Coronary artery (tissue), 2 donors: ENCODE measurements at regions not wholly inside any gene's neighbourhood (a gene's known extent, or its start where the extent isn't known, plus 50 kb on each side); places are given as distances from the start of the nearest gene placed in this dataset.

Source experiments
- DNase-seq: peaks from one replicate; pipeline ENCODE4 v3.0.0-alpha.2; 2017; ENCODE audit warnings: low spot score
- H3K27ac ChIP-seq, 2 donors: fragments of 200-600 bp; sonication (generic); one replicate each; pipeline ENCODE4 v1.5.1; 2016 to 2019
- H3K4me3 ChIP-seq: fragments of 200-600 bp; sonication (generic); 2 replicates; pipeline ENCODE4 v1.5.1; 2016; ENCODE audit warnings: mild to moderate bottlenecking, moderate library complexity
- TF ChIP-seq, protein P1 (sequence below): fragments of 200-600 bp; sonication (generic); IDR thresholded peaks from one replicate; pipeline ENCODE4 v1.5.1; 2019; ENCODE audit warnings: antibody characterized with exemption

DNA sequence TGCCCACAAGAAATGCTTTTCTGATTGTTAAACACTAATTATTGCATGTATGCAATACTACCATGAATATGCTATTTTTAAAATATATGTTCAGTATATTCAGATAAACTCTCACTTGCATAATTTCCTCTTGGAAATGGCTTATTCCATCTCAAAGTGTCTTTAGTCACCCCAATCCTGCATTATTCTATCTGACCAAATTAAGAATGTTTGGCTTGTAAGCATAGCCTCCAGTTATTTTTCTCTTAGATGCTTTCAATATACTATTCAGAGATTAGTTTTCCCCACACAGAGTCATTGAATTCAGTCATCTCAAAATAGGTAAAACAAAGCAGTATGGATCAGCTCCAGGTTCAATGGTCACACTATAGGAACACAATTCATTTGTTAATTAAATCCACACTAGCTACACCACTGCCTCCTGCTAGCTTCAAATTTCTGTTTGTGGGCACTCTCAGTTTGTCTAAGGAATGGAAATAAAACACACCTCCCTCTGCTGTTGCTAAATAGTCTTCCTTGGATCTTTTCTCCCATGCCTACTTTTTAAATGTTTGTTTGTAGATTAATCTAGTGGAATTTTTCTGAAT lies 134.6 kb upstream of the TBCA start:
- TF ChIP-seq, protein P1, sequence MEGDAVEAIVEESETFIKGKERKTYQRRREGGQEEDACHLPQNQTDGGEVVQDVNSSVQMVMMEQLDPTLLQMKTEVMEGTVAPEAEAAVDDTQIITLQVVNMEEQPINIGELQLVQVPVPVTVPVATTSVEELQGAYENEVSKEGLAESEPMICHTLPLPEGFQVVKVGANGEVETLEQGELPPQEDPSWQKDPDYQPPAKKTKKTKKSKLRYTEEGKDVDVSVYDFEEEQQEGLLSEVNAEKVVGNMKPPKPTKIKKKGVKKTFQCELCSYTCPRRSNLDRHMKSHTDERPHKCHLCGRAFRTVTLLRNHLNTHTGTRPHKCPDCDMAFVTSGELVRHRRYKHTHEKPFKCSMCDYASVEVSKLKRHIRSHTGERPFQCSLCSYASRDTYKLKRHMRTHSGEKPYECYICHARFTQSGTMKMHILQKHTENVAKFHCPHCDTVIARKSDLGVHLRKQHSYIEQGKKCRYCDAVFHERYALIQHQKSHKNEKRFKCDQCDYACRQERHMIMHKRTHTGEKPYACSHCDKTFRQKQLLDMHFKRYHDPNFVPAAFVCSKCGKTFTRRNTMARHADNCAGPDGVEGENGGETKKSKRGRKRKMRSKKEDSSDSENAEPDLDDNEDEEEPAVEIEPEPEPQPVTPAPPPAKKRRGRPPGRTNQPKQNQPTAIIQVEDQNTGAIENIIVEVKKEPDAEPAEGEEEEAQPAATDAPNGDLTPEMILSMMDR = no peak
- no peak overlapping the region for H3K27ac ChIP-seq
- DNase-seq = no peak
- no peak overlapping the region for H3K4me3 ChIP-seq

DNA sequence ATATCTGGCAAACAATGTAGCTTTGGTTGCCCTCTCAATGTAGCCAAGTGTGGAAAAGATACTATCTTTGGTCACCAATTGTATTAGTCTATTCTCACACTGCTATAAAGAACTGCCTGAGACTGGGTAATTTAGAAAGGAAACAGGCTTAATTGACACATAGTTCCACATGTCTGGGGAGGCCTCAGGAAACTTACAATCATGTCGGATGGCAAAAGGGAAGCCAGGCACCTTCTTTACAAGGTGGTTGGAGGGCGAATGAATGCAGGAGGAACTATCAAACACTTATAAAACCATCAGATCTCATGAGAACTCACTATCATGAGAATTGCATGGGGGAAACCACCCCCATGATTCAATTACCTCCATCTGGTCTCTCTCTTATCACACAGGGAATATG lies 133.1 kb upstream of the TBCA start:
- H3K27ac ChIP-seq = no peak overlapping the region
- TF ChIP-seq, protein P1 = no peak

DNA sequence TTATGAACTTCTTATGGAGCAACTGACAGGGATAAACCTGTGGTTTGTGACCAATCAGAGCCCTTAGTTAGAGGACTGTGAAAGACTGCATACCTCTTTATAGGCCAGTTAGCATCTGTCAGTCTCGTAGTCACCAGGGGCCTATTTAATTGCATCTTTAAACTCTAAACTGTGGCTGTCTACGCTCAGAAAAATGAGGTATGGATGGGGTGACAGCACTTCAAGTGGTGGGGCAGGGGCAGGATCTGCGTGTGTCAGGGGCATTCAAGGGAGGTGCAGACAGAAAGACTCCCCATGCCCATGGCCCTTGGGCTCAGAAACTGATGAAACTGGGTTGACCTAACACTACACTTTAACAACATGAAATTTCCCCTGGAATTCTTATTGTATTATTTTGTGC lies 132.6 kb upstream of the TBCA start:
- DNase-seq = no peak
- H3K27ac ChIP-seq = no peak overlapping the region
- H3K4me3 ChIP-seq = no peak overlapping the region
- TF ChIP-seq, protein P1 = no peak

More for the DNA sequence above, 133.1 kb upstream of the TBCA start:
- DNase-seq = no peak
- H3K4me3 ChIP-seq = no peak overlapping the region

GRCh38 chr5:77907786-77908185 lies 131.6 kb upstream of the TBCA start:
- DNase-seq = no peak
- no peak overlapping the region for H3K4me3 ChIP-seq
- TF ChIP-seq, protein P1 = no peak
- H3K27ac ChIP-seq = no peak overlapping the region

GRCh38 chr5:77906806-77907205 lies 130.7 kb upstream of the TBCA start:
- no peak for DNase-seq
- TF ChIP-seq, protein P1 = no peak
- Histone ChIP-seq H3K27ac (no peak overlapping the region), H3K4me3 (no peak overlapping the region)

GRCh38 chr5:77904362-77904761 lies 128.2 kb upstream of the TBCA start:
- no peak overlapping the region for H3K4me3 ChIP-seq
- no peak overlapping the region for H3K27ac ChIP-seq
- no peak for DNase-seq
- TF ChIP-seq, protein P1 = no peak

- Histone ChIP-seq H3K27ac (no peak overlapping the region), H3K4me3 (no peak overlapping the region)
- TF ChIP-seq, protein P1 = no peak
- DNase-seq = no peak
These were observed 124.6 kb upstream of the TBCA start for GRCh38 chr5:77900691-77901090.
